Neural cell (in vitro differentiated cells): ENCODE measurements at regions not wholly inside any gene's neighbourhood (a gene's known extent, or its start where the extent isn't known, plus 50 kb on each side); places are given as distances from the start of the nearest gene placed in this dataset.

Experiments used
- EZH2 ChIP-seq: fragments of 200-600, 300-800 bp; shearing (Covaris generic), sonication (generic); IDR thresholded peaks from 2 replicates; pipeline ENCODE4 v1.6.1; 2014; ENCODE audit warnings: antibody characterized with exemption, low read length, borderline replicate concordance, mild to moderate bottlenecking; ENCODE audit not compliant: insufficient read depth, poor library complexity, severe bottlenecking
- TF ChIP-seq, protein P1 (sequence below): fragments of 450-650 bp; IDR thresholded peaks from 2 replicates; pipeline ENCODE4 v1.5.1; 2014; ENCODE audit warnings: antibody characterized with exemption, mild to moderate bottlenecking, moderate library complexity; ENCODE audit not compliant: poor library complexity, severe bottlenecking

DNA sequence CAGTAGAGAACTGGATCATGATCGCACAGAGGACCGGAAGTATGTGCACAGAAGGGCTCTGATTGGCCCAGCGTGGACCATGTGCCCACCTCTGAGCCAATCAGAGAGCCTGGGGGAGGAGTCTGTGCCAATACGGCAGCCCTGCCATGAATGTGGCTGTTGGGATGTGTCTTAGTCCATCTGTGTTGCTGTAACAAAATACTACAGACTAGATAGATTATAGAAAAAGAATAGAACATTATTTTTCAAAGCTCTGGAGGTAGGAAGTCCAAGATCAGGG lies 132.0 kb downstream of the NDUFA10 start:
- TF ChIP-seq EZH2 = no peak
- TF ChIP-seq, protein P1, sequence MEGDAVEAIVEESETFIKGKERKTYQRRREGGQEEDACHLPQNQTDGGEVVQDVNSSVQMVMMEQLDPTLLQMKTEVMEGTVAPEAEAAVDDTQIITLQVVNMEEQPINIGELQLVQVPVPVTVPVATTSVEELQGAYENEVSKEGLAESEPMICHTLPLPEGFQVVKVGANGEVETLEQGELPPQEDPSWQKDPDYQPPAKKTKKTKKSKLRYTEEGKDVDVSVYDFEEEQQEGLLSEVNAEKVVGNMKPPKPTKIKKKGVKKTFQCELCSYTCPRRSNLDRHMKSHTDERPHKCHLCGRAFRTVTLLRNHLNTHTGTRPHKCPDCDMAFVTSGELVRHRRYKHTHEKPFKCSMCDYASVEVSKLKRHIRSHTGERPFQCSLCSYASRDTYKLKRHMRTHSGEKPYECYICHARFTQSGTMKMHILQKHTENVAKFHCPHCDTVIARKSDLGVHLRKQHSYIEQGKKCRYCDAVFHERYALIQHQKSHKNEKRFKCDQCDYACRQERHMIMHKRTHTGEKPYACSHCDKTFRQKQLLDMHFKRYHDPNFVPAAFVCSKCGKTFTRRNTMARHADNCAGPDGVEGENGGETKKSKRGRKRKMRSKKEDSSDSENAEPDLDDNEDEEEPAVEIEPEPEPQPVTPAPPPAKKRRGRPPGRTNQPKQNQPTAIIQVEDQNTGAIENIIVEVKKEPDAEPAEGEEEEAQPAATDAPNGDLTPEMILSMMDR = no peak
